ENCODE measurements at regions not wholly inside any gene's neighbourhood (a gene's known extent, or its start where the extent isn't known, plus 50 kb on each side); places are given as distances from the start of the nearest gene placed in this dataset.

- no peak overlapping the region for H3K27ac ChIP-seq (ENCODE audit: low read depth, low read length)
- H3K4me3 ChIP-seq (ENCODE audit: insufficient read depth, low read length), result no peak overlapping the region
- H3K27me3 ChIP-seq (ENCODE audit: insufficient read depth, low read length), result no peaks in the 10 kb centered on the region
- H2AFZ ChIP-seq (ENCODE audit: low read length), result no peak overlapping the region
- no peaks in the 10 kb centered on the region for H3K36me3 ChIP-seq (ENCODE audit: insufficient read depth, low read length)
- H3K9me3 ChIP-seq (ENCODE audit: low read depth, low read length), result no peaks in the 10 kb centered on the region
- no peaks in the 10 kb centered on the region for H3K4me1 ChIP-seq (ENCODE audit: insufficient read depth, low read length)
- no peaks in the 10 kb centered on the region for H3K79me2 ChIP-seq (ENCODE audit: insufficient read depth, low read length)
- TF ChIP-seq CTCF (IDR thresholded peaks at IDR 0.05; ENCODE audit: extremely low read depth, low read depth, low read length), result no peak
- no peak for DNase-seq (ENCODE audit: insufficient read length, low spot score, missing footprints)
- no peaks in the 10 kb centered on the region for H4K20me1 ChIP-seq (ENCODE audit: insufficient read depth, low read length)
- no peak overlapping the region for H3K4me2 ChIP-seq (ENCODE audit: insufficient read depth, low read length)
These were observed 50.2 kb upstream of the CALN1 start for GRCh38 chr7:72462311-72462710.

All from osteoblast (primary cell).